Left lung (tissue), 4 donors: ENCODE measurements at regions not wholly inside any gene's neighbourhood (a gene's known extent, or its start where the extent isn't known, plus 50 kb on each side); places are given as distances from the start of the nearest gene placed in this dataset.

ENCODE experiments used
- ATAC-seq: fragments of 200-7000 bp; cut with Tn5 transposase; one replicate; pipeline ENCODE4 v1.9.1; 2020; ENCODE audit warnings: moderate library complexity
- DNase-seq, 4 donors: peaks; one replicate each; pipeline ENCODE4 v3.0.0-alpha.2; 2013 to 2020
- H3K27ac ChIP-seq, 2 donors: fragments of 200-600 bp; sonication (generic) in 1 of 2; one replicate each; pipeline versions ENCODE4 v1.5.0 to v1.8.0; 2020 to 2021
- H3K27me3 ChIP-seq, 2 donors: fragments of 200-600 bp; sonication (generic) in 1 of 2; one replicate each; pipeline versions ENCODE4 v1.5.0 to v1.8.0; 2020 to 2021
- H3K36me3 ChIP-seq, 2 donors: fragments of 200-600 bp; sonication (generic) in 1 of 2; one replicate each; pipeline versions ENCODE4 v1.5.0 to v1.8.0; 2020 to 2021
- H3K4me1 ChIP-seq, 2 donors: fragments of 200-600 bp; one replicate each; pipeline ENCODE4 v1.8.0; 2021
- H3K4me3 ChIP-seq, 2 donors: fragments of 200-600 bp; sonication (generic) in 1 of 2; one replicate each; pipeline versions ENCODE4 v1.5.0 to v1.8.0; 2020 to 2021; ENCODE audit warnings: mild to moderate bottlenecking in 1 of 2
- H3K9me3 ChIP-seq, 2 donors: fragments of 200-600 bp; sonication (generic) in 1 of 2; one replicate each; pipeline versions ENCODE4 v1.5.0 to v1.8.0; 2020 to 2021
- CTCF ChIP-seq, 2 donors: fragments of 200-600 bp; sonication (generic) in 1 of 2; IDR thresholded peaks; one replicate each; pipeline versions ENCODE4 v1.5.0 to v1.8.0; 2021; ENCODE audit warnings: antibody characterized with exemption in 2 of 2
- intact Hi-C, 2 donors: fragments of 100-400 bp; cut with DNase I; formaldehyde crosslinking; loops; one replicate each; pipeline versions ENCODE4 v1.11.2 to v1.14.2; 2022
- donor health status: DM: no; HTN: yes; CAD: no.
- donor health status: DM: no; HTN: no; CAD: no.

DNA sequence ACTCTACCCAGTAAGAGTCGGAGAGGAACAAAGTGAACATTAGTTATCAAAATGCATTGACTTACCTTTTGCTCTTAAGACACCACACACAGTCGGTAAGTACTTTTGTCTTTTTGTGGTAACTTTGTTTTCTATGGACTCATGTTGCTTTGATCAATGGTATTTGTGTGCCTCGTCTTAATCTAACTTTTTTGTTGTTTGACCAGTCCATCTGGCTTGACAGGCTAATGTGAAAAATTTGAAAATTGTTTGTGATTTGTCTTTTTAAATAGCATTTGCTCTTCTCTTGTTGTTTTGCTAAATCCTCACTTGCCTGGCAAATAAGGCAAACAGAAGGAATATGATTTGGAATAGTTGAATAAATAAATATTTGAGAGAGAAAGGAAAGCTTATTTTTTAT lies 71.4 kb upstream of the CHD1 start:
- Histone ChIP-seq H3K4me3 (no peak overlapping the region), H3K27ac (no peak overlapping the region), H3K27me3 (no peaks in the 10 kb centered on the region), H3K4me1 (peaks cover 0 to 8% of the 10 kb centered on the region in 2 donors), H3K36me3 (no peaks in the 10 kb centered on the region), H3K9me3 (no peaks in the 10 kb centered on the region)
- DNase-seq (no peak), ATAC-seq (no peak)
- TF ChIP-seq CTCF (IDR thresholded peaks at IDR 0.05) = no peak
- intact Hi-C loops = no loop called here

DNA sequence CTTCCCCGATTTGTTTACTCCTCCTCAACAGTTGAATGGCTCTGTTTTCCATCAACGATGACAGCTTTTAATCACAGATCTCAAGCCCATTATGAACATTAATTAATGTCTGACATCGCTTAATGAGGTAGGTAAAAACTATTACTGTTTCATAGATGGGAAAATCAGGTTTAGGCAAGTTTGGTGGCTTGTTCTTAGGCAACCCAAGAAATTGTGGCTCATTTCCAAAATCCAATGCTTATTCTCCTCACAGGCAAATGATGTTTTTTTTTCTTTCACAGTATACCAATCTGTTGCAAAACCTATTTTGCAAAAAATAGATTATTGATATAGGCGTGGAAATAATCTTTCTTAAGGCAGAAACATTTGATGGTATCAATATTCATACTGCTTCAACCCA lies 70.8 kb upstream of the CHD1 start:
- intact Hi-C loops = no loop called here
- DNase-seq (no peak), ATAC-seq (no peak)
- Histone ChIP-seq H3K27me3 (no peaks in the 10 kb centered on the region), H3K4me1 (peaks cover 0 to 8% of the 10 kb centered on the region in 2 donors), H3K4me3 (no peak overlapping the region), H3K36me3 (no peaks in the 10 kb centered on the region), H3K9me3 (no peaks in the 10 kb centered on the region), H3K27ac (no peak overlapping the region)
- TF ChIP-seq CTCF (IDR thresholded peaks at IDR 0.05) = no peak

DNA sequence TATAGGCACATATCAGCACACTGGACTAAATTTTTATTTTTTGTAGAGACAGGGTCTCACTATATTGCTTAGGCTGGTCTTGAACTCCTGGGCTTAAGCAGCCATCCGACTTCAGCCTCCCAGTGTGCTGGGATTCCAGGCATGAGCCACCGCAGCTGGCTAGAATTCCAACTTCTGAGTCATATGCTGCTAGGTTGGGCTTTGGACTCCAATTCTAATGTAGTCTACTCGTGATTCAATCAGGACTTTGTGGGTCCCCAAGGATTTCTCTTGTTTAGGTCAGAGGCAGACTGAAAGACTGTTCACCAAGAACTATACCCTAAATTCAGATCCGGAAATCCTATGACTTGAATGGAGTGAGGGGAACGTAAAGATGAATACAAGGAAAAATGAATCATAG lies 68.2 kb upstream of the CHD1 start:
- no peak for TF ChIP-seq CTCF (IDR thresholded peaks at IDR 0.05)
- no peak overlapping the region for H3K27ac ChIP-seq
- intact Hi-C loops = no loop called here
- peaks cover 0 to 8% of the 10 kb centered on the region in 2 donors for H3K4me1 ChIP-seq
- no peaks in the 10 kb centered on the region for H3K36me3 ChIP-seq
- no peak overlapping the region for H3K4me3 ChIP-seq
- DNase-seq = no peak
- no peaks in the 10 kb centered on the region for H3K27me3 ChIP-seq
- no peak for ATAC-seq
- H3K9me3 ChIP-seq = no peaks in the 10 kb centered on the region

DNA sequence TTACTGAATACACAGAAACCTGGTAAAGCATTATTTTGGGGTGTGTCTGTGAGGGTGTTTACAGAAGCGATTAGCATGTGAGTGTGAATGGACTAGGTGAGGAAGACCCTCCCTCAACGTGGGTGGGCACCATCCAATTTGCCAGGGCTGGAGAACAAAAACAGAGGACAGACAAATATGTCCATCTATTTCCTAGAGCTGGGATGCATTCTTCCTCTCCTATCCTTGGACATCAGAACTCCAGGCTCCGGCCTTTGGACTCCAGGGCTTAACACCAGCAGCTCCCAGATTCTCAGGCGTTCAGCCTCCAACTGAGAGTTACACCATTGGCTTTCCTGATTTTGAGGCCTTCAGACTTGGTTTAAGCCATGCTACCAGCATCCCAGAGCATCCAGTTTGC lies 65.8 kb upstream of the CHD1 start:
- no peaks in the 10 kb centered on the region for H3K27me3 ChIP-seq
- ATAC-seq = no peak
- no peak for TF ChIP-seq CTCF (IDR thresholded peaks at IDR 0.05)
- peak in 1 of 4 donors; percentile 4 for DNase-seq
- no peak overlapping the region for H3K27ac ChIP-seq
- H3K4me3 ChIP-seq = no peak overlapping the region
- H3K36me3 ChIP-seq = no peaks in the 10 kb centered on the region
- no peaks in the 10 kb centered on the region for H3K9me3 ChIP-seq
- H3K4me1 ChIP-seq = no peaks in the 10 kb centered on the region
- intact Hi-C loops = no loop called here

DNA sequence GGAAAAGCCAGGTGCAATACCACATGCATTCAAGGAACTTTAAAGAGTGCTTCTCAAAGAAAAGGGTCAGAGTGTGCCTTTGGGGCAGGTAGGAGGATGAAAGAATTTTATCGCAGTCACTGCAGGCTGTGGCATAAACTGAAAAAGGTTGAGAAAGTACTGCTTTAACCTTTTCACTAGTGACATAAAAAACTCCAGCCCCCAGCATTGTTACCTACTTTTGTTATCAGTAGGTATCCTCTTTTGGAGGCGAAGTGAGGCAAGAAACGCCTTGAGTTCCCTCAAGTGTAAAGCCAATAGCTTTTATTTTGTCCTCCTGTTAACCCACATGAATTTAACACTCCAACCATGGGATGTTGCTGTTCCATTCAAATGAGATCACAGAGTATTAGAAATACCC lies 64.7 kb upstream of the CHD1 start:
- Histone ChIP-seq H3K36me3 (no peaks in the 10 kb centered on the region), H3K4me1 (peaks cover 0 to 3% of the 10 kb centered on the region in 2 donors), H3K27me3 (no peaks in the 10 kb centered on the region), H3K4me3 (no peak overlapping the region), H3K27ac (no peak overlapping the region), H3K9me3 (no peaks in the 10 kb centered on the region)
- DNase-seq (no peak), ATAC-seq (peak; percentile 67)
- TF ChIP-seq CTCF (IDR thresholded peaks at IDR 0.05) = no peak
- intact Hi-C loops = no loop called here
